Urothelium cell line (cell line): ENCODE measurements at regions not wholly inside any gene's neighbourhood (a gene's known extent, or its start where the extent isn't known, plus 50 kb on each side); places are given as distances from the start of the nearest gene placed in this dataset.
"Not testable (repeated sequence)": the region's sequence is repeated elsewhere in the genome, so short reads cannot be mapped to it uniquely, and the experiment has no call there.

Source experiments
- DNase-seq: peaks from one replicate; pipeline ENCODE4 v3.0.0; 2011; ENCODE audit warnings: low spot score, mixed read lengths
- FAIRE-seq: peaks from 2 replicates; lab custom pipeline; 2011; peaks lifted over from hg19 to GRCh38; lab: Jason Lieb, UNC

DNA sequence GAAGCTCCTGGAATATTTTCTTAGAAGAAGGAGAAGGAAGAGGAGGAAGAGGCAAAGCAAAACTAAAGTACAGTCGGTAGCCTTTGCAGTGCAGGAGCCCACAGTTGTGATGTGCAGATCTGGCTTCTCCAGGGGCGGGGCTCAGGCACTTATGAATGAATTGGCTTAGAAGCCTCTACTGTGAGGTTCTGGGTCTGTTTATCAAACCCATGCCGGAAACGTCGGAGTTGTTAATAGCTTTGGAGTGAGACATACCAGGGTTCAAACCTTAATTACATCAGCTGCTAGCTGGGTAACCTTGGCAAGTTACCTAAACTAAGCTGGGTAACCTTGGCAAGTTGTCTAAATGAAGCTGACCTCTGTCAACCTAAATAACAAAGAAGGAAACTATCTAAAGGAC is 89.3 kb upstream of the PITRM1 start:
- FAIRE-seq: no peak
- no peak for DNase-seq

DNA sequence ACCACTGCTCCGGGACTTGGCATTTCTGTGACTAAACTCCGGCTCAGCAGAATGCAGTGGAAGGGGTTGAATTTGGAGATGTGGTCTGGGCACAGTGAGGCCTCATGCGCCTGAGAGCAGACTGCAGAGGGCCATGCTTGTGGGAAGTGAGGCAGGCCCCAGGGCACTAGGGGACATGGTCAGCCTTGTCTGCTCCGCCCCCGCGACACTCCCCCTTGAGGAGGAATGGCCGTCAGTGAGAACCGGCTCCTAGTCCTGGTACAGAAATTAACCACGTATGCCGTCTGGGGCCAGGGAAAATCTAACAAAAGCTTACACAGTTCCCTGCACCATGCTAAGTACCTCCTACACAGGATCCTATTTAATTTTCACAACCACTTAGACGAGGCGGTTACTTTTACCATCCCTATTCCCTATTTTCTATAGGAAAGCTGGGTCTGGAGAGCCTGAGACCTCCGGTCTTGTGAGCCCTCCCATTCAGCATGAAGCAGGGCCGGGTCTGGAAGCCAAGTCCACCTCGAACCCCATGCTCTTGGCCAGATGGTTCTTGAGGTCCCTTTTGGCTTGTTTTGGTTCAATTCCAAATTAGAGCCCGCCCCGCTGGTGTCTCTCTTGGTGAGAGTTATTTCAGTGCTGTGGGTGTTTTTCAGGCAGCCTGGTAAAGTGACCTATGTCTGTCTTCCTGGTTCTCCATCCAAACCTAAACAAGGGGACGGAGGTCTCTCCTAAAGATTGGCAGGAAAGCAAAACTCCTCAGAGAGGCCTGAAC is 87.7 kb upstream of the PITRM1 start:
- FAIRE-seq: no peak
- no peak for DNase-seq

DNA sequence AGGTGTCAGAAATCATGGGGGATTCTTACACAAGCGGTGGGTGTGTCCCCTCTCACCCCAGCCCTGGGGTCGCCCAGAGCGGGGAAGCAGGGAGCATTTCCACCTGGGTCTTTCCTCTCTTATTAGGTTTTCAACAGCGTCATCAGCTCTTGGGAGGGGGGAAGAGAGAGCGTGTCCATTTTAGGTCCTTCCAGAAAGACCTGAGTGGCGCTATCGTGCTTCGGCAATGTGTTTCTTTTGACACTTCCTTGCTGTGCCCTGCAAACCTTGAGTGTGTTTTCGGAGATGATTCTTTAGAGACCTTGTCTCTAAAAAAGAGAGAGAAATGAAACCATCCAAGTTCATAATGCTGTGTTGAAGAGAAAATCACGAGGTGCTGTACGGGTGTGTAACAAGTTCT is 86.9 kb upstream of the PITRM1 start:
- DNase-seq (no peak), FAIRE-seq (no peak)

DNA sequence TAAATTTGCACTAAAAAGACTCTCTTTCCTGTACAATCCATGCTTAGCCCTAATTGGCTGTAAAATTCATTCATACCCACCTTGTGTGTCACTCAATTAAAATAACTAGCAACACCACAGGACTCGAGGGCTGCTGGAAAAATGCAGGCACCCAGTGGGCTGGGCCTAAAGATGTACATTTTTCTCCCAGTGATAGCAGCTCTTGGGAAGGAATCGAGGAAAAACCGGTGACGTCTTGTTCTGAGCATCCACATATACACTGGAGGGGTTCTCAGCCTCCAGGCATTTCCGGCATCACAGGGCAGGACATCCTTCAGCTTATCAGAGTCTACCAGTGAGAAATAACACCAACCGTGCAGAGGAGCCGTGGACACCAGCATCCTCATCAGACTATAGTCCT is 85.8 kb upstream of the PITRM1 start:
- FAIRE-seq (no peak), DNase-seq (no peak)

DNA sequence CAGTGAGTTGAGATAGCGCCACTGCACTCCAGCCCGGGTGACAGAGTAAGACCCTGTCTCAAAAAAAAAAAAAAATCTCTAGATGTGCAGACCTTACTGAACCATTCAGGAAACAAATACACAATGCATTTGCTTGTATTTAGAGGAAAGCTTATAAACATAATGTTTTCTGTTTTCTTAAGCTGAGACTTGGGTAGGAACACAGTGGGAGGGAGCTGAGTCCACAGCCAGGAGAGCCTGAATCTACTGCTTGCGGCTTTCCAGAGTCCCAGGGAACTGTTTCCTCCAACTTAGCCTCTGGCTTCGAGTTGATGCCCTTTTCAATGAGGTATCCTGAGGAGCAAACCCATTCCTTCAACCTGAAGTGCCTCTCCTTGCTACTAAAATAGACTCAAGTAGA is 83.0 kb upstream of the PITRM1 start:
- DNase-seq: no peak
- no peak for FAIRE-seq

DNA sequence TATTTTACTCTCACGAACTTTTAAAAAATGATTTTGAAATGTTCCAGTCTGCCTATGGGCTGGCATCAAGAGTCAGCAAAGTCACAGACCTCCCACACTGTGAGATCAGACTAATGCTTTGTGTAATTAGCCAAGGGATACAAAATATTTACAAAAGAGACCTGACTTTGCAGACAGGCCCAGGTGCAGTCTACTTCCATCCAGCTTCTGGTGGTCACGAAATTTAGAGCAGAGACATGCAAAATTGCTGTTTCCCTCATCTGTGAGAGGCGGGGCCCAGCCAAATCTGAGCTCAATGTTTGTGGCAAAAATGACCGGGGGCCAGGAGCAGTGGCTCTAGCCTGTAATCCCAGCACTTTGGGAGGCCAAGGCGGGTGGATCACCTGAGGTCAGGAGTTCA is 82.5 kb upstream of the PITRM1 start:
- FAIRE-seq: no peak
- no peak for DNase-seq

DNA sequence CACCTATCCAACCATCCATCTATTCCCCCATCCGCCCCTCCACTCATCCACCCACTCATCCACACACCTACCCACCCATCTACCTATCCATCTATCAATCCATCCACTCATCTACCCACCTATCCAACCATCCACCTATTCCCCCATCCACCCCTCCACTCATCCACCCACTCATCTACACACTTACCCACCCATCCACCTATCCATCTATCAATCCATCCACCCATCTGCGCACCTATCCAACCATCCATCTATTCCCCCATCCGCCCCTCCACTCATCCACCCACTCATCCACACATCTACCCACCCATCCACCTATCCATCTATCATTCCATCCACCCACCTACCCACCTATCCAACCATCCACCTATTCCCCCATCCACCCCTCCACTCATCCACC is 81.4 kb upstream of the PITRM1 start:
- FAIRE-seq, DNase-seq: not testable (repeated sequence)

DNA sequence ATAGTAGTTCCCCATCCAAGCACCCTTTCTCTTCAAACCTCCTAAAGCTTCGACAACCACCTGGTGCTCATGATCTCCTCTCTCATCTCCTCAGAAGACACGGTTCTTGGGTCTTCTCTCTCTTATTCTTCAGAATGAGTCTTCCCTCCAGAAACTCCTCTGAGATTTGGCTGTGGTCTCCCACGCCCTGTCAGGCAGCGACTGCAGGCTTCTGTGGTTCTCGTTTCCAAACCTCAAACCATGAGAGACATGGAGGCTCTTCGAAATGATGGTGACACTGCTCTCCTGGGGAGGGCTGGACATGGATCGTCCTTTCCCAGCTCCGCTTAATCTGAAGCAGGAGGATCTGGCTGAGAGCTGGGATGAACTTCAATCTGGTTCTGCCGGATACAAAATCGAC is 78.6 kb upstream of the PITRM1 start:
- DNase-seq (no peak), FAIRE-seq (no peak)

DNA sequence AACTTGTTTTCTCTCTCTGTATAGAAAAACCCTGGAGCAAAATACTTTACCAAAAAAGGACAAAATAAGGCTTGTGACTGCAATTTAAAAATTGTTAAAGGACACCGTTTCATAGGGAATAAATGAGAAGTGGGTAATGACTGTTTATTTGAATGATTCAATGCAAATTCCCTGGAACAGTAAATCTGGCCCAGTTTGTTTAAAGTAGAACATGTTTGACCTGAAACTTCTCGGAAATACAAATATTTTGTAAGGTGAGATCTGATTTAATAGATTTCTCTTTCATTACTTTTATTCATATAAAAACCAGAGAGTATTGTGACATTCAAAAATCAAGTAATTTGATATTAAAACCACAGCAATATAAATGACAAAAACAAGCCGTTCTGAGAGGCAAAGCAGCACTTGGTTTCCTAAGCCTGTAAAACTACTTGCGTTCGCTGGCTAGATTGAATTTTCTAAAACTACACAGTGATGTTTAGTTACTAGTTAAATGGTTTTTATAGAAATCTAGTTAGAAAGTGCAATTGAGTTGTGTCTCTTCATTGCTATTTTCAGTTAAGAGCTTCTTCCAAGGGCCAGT is 76.8 kb upstream of the PITRM1 start:
- FAIRE-seq: no peak
- DNase-seq: no peak

DNA sequence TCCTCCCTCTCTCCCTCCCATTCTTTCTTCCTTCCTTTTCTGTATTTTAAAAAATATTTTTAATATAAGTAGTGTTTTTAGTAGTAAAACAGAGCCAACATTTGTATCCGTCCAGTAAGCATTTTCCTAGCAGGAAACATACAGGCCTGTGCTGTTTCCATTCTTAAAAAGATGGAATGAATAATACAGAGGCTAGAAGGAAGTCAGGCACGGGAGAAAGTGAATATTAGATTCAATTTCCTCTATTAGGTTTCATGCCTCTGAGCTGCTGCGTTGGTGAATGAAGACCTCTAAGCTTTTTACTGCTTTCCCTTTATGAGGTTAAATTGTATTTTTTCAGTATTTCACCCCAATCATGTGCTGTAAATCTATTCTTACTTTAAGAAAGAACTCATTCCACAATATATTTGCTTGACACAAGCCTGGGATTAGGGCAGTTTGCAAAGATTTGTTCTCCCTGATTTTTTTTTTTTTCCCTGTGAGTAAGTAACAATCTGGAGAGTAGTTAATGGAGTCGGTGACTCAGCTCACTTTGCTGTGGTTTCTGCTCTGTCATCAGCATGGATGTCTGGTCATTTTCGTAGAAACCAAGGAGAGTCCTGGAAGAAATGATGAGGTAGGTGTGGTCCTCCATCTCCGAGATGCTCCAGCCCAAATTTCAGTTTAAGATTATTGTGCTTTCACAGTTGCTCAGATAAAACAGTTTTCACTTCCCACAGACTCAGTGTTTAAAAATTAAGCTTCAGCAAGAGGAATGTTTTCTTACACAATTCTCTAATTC is 76.1 kb upstream of the PITRM1 start:
- no peak for FAIRE-seq
- peak; percentile 31 for DNase-seq

DNA sequence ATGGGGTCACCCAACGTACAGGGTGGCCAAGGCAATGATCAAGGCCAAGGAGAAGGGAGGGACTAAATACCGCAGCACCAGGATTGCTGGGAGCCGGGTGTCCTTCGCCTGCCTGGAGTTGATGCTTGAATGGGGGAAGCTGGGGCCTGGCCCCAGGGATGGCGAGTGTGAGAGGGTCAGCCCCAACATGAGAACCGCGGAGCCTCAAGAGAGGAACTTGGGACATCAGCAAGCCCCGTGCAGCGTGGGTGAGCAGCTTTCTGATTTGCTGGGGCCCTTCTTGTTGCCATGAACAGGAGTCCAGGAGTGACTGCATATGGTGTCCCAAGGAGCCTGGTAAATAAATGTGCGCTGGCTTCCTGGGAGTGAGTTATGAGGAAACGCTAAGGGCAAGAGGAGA is 72.8 kb upstream of the PITRM1 start:
- DNase-seq (no peak), FAIRE-seq (no peak)

DNA sequence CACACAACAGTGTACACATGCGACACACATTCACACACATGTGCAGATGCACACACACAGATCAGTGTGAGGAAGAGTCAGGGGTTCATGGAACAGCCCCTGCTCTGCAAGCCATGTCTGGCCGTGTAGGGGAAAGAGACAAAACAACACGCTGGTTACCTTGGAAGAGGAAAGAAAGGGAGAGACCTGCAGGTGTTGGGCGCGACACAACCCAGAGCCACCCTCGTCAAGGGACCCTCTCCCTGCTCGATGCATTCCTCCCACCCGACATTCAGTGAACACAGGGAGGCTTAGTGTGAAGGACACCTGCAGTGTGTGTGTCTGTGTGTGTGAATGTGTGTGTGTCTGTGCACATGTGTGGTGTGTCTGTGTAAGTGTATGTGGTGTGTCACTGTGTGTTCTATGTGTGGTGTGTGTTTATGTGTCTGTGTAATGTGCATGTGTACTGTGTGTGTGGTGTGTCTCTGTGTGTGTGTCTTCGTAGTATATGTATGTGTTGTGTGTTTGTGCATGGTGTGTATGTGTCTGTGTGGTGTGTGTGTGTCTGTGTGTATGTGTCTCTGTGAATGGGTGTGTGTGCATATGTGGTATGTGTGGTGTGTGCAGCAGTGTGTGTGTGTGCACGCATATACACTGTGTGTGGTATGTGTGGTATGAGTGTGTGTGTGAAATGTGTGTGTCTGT is 69.5 kb upstream of the PITRM1 start:
- peak; percentile 66 for FAIRE-seq

DNA sequence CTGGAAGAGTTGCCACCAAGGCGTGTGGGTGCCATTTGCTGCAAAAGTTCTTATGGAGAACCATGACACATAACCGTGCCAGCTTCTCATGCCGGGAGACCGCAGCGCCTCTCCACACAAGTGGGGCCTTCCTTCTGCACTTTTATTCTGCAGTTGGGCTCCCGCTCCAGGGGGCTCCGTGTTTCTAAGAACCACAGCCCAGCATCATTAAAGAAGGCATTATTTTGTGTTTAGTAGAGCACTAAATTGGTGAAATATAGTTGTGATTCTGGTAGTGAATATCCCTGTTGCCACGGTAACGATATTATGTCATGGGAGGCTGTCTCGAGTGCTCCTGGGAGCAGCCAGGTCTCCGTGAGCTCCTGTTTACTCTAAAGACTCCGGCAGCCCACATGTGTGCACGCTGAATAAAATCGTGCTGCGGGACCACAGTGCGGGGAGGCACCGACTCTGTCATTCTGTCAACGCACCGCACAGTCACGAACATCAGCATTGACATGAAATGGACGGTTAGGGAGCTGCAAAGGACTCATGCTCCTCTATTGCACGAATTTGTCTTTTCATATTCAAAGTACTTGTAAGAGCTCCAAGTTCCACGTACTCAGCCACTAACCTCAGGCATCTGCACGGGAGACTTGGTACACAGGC is 68.8 kb upstream of the PITRM1 start:
- FAIRE-seq (no peak), DNase-seq (no peak)

More for the DNA sequence above, 69.5 kb upstream of the PITRM1 start:
- no peak for DNase-seq

DNA sequence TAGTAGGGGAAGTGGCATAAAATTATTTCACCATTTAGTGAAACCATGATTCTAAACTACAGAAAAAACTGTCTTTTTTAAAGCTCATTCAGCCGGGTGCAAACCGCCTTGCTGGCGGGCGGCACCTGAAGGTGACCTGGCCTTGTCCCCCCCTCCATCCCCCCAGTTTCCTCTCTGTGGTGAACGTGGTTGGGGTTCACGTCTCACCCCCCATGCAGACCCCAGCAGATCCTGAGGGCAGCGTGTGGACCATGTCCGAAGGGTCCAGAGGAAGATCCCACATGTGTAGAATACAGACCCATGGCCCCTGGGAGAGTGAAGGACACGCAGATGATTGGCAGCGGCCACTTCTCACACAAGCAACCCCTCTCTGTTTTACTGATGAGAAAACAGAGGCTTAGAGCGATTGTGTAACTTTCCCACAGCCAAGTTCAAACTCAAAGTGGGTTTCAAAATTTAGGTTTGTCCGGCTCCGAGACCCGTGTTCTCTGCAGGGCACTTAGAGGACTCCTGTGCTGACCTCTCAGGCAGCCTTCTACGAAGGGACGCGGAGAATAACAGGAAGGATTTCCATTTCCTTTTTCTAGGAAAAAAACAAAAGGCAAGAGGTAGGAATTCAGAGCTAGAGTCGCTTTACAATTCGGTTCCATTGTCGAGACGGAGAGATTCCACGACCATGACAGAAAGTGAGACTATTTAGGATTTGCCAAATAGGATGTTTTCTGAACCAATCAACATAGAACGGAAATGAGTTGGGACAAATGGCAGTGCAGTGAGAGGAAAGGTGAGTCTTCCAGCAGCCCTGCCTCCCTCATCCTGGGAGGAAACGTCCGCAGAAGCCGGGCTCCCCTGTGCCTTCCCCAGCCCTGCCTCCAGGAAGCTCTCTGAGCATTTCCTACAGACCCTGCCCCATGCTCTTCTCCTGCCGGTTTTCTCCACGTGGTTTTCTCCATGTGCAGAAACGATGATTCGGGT is 67.6 kb upstream of the PITRM1 start:
- no peak for DNase-seq

DNA sequence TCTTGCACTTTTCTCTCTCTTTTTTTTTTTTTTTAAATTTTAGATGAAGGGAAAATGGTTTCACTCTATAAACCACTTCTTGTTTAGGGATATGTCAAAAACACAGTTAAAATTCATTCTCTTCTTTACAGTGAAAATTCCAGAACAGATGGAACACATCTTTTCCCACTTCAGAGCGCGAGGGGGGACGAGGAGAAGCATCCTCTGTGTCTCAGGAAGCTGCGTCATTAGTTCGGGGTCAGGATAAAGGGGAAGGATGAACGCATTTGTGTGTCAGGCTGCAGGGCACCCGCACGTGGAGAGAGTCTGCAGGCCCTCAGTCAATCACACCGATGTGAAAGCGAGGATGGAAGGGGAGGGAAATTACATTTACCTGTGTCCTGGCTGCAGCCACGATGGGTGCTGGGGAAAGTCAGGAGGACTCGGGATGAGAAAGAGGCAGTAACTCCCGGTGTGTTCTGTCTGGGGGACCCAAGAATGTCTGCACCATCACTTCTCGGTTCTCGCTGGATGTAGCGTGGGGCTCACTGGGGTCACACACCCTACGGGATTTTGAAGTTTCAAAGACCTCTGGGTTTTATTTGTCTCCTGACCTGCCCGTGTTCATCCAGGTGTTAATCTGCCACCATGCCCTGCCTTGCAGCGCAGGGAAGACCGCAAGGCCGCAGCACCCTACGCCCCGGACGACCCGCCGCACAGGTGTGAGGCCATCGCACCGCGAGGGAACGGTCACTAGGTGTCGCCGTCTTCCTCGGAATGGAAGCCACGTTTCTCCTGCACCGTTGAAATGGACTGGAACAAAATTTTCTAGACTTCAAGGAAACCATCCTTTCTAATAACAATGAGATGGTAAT is 66.7 kb upstream of the PITRM1 start:
- peak; percentile 27 for DNase-seq
- FAIRE-seq: no peak

More for the DNA sequence above, 67.6 kb upstream of the PITRM1 start:
- FAIRE-seq: no peak

DNA sequence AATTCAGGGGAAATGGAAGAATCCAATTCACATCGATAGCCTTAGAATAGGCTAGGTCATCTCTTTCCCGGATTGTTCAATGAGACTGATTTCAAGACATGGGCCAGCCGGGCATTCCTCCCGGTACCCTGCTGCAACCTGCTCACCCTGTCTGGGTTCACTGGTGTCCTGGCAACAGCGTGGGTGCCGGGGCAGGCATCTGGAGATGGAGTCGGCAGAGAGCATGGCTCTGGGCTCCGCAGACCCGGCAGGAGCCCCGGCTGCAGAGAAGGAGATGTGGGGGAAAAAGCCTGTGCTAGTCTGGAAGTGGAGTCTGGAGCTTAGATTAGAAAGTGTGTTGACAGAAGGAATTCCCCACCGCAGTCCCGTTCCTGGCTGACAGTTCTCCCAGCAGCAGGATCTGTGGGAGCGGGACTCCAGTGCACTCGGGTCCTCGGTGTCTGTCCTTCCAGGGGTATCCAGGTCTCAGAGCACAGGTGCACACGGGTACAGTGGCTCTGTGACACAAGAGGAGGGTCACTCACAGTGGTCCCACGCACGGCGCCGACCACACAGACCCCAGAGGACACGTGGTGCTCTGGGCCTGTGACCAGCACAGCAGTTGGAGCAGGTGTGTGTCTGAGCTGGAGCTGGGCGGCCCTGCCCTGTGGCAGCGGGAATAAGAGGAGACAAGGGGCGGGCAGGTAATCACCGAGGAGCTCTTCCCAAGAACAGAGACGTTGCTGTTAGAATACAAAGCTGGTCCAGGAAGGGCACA is 65.7 kb upstream of the PITRM1 start:
- DNase-seq: no peak
- FAIRE-seq: no peak

DNA sequence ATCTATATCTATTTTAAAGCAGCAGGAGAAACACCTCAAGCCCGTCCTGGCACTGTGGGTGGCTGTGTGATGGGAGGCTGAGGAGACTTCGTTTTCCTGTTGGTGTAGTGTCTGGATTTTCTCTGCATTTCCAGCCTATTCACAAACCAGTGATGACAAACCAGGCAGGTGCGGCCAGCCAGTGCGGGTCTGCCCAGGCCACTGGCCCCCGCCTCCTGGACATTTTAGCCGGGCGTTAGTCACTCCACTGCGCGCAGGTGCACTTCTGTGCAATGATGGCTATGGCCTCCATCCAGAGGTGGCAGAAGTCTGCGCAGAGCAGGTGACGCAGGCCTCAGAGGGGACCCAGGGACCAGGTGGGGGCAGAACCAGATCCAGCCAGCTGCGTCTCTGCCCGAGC is 64.9 kb upstream of the PITRM1 start:
- FAIRE-seq (no peak), DNase-seq (no peak)
